ENCODE measurements at regions not wholly inside any gene's neighbourhood (a gene's known extent, or its start where the extent isn't known, plus 50 kb on each side); places are given as distances from the start of the nearest gene placed in this dataset.

- no peak overlapping the region for H3K4me3 ChIP-seq
- 72 to 78% methylated on average over 9 of the region's 9 CpGs for WGBS, 2 donors
- peaks cover 0 to 29% (median 0%) of the 10 kb centered on the region in 3 donors for H3K4me1 ChIP-seq
- H3K36me3 ChIP-seq: no peaks in the 10 kb centered on the region
- TF ChIP-seq POLR2A (IDR thresholded peaks at IDR 0.05) (no peak), CTCF (IDR thresholded peaks at IDR 0.05) (no peak)
- no peaks in the 10 kb centered on the region for H3K27me3 ChIP-seq
- intact Hi-C loops (cut with DNase I): no loop called here
- DNase-seq: no peak
- no peak overlapping the region for H3K27ac ChIP-seq
- H3K9me3 ChIP-seq: no peaks in the 10 kb centered on the region
These were observed 552.6 kb downstream of the CCDC171 start for GRCh38 chr9:16105168-16106020.

GRCh38 chr9:16106021-16106571 lies 553.3 kb downstream of the CCDC171 start:
- 69 to 70% methylated on average over 8 to 9 of the region's 9 CpGs for WGBS, 2 donors
- H3K9me3 ChIP-seq: no peaks in the 10 kb centered on the region
- no peak overlapping the region for H3K27ac ChIP-seq
- TF ChIP-seq CTCF (IDR thresholded peaks at IDR 0.05): no peak
- no peak overlapping the region for H3K4me3 ChIP-seq
- peaks cover 0 to 26% (median 0%) of the 10 kb centered on the region in 3 donors for H3K4me1 ChIP-seq
- no peak for DNase-seq
- H3K36me3 ChIP-seq: no peaks in the 10 kb centered on the region
- intact Hi-C loops (cut with DNase I): no loop called here
- no peaks in the 10 kb centered on the region for H3K27me3 ChIP-seq

GRCh38 chr9:16112116-16112515 lies 559.3 kb downstream of the CCDC171 start:
- 80 to 92% methylated on average over 6 of the region's 6 CpGs for WGBS, 2 donors
- intact Hi-C loops (cut with DNase I): no loop called here

GRCh38 chr9:16115994-16116393 lies 563.2 kb downstream of the CCDC171 start:
- no peak for DNase-seq
- Histone ChIP-seq H3K4me1 (no peaks in the 10 kb centered on the region), H3K4me3 (no peak overlapping the region), H3K27me3 (no peaks in the 10 kb centered on the region), H3K9me3 (no peaks in the 10 kb centered on the region), H3K36me3 (no peaks in the 10 kb centered on the region), H3K27ac (no peak overlapping the region)
- TF ChIP-seq CTCF (IDR thresholded peaks at IDR 0.05) (no peak), POLR2A (IDR thresholded peaks at IDR 0.05) (no peak)
- WGBS, 2 donors: 82 to 83% methylated on average over 1 of the region's 1 CpG
- intact Hi-C loops (cut with DNase I): no loop called here

More at GRCh38 chr9:16112116-16112515, 559.3 kb downstream of the CCDC171 start:
- H3K27me3 ChIP-seq: no peaks in the 10 kb centered on the region
- no peak for DNase-seq
- H3K4me1 ChIP-seq: no peaks in the 10 kb centered on the region
- no peak overlapping the region for H3K4me3 ChIP-seq
- H3K27ac ChIP-seq: no peak overlapping the region
- TF ChIP-seq CTCF (IDR thresholded peaks at IDR 0.05) (no peak), POLR2A (IDR thresholded peaks at IDR 0.05) (no peak)
- H3K9me3 ChIP-seq: no peaks in the 10 kb centered on the region
- H3K36me3 ChIP-seq: no peaks in the 10 kb centered on the region

GRCh38 chr9:16118043-16118442 lies 565.2 kb downstream of the CCDC171 start:
- no peaks in the 10 kb centered on the region for H3K27me3 ChIP-seq
- TF ChIP-seq CTCF (IDR thresholded peaks at IDR 0.05) (no peak), POLR2A (IDR thresholded peaks at IDR 0.05) (no peak)
- intact Hi-C loops (cut with DNase I): no loop called here
- no peaks in the 10 kb centered on the region for H3K9me3 ChIP-seq
- no peak for DNase-seq
- no peak overlapping the region for H3K27ac ChIP-seq
- 79 to 88% methylated on average over 2 of the region's 2 CpGs for WGBS, 2 donors
- H3K4me1 ChIP-seq: no peaks in the 10 kb centered on the region
- H3K4me3 ChIP-seq: no peak overlapping the region
- H3K36me3 ChIP-seq: no peaks in the 10 kb centered on the region

Measured in esophagus squamous epithelium (tissue), 5 donors.